ENCODE measurements at regions not wholly inside any gene's neighbourhood (a gene's known extent, or its start where the extent isn't known, plus 50 kb on each side); places are given as distances from the start of the nearest gene placed in this dataset.

- H3K4me3 ChIP-seq (ENCODE audit: low read depth, low read length): no peak overlapping the region
- no peak for TF ChIP-seq CTCF (IDR thresholded peaks at IDR 0.05; ENCODE audit: low read depth, low read length)
Observed at GRCh38 chr12:4041187-4041885, 168.1 kb upstream of the PARP11 start.

GRCh38 chr12:4039931-4040330 lies 166.7 kb upstream of the PARP11 start:
- no peak for TF ChIP-seq CTCF (IDR thresholded peaks at IDR 0.05; ENCODE audit: low read depth, low read length)
- H3K4me3 ChIP-seq (ENCODE audit: low read depth, low read length): no peak overlapping the region

GRCh38 chr12:4037747-4038312 lies 164.6 kb upstream of the PARP11 start:
- peak; percentile 52 for TF ChIP-seq CTCF (IDR thresholded peaks at IDR 0.05; ENCODE audit: low read depth, low read length)
- no peak overlapping the region for H3K4me3 ChIP-seq (ENCODE audit: low read depth, low read length)

- H3K4me3 ChIP-seq (ENCODE audit: low read depth, low read length): no peak overlapping the region
- no peak for TF ChIP-seq CTCF (IDR thresholded peaks at IDR 0.05; ENCODE audit: low read depth, low read length)
Observed at GRCh38 chr12:4036671-4037271, 163.6 kb upstream of the PARP11 start.

- no peak overlapping the region for H3K4me3 ChIP-seq (ENCODE audit: low read depth, low read length)
- no peak for TF ChIP-seq CTCF (IDR thresholded peaks at IDR 0.05; ENCODE audit: low read depth, low read length)
Observed at GRCh38 chr12:4034921-4035320, 161.7 kb upstream of the PARP11 start.

- no peak for TF ChIP-seq CTCF (IDR thresholded peaks at IDR 0.05; ENCODE audit: low read depth, low read length)
- no peak overlapping the region for H3K4me3 ChIP-seq (ENCODE audit: low read depth, low read length)
Observed at GRCh38 chr12:4032924-4033615, 159.9 kb upstream of the PARP11 start.

Data from WI38 (cell line).